WTC11 (cell line): ENCODE measurements at regions not wholly inside any gene's neighbourhood (a gene's known extent, or its start where the extent isn't known, plus 50 kb on each side); places are given as distances from the start of the nearest gene placed in this dataset.

Source experiments
- ATAC-seq: fragments of 200-7000 bp; cut with Tn5 transposase; 2 replicates; pipeline ENCODE4 v1.10.0; 2021; ENCODE audit warnings: mild to moderate bottlenecking, moderate library complexity
- CTCF ChIA-PET: fragments of 300-600 bp; sonication (Branson Sonifier 250); formaldehyde crosslinking; loops from one replicate; lab custom pipeline; 2021; ENCODE audit warnings: antibody characterized with exemption; lab: Charles Lee
- POLR2A ChIA-PET: fragments of 350-600 bp; sonication (Branson Sonifier 250); formaldehyde crosslinking; loops from one replicate; lab custom pipeline; 2021; ENCODE audit warnings: antibody characterized with exemption; lab: Charles Lee
- DNase-seq: peaks from one replicate; pipeline ENCODE4 v3.0.0; 2021; ENCODE audit warnings: low spot score
- H3K27ac Mint-ChIP-seq: 2 replicates; pipeline ENCODE4 v1.8.0; 2021; ENCODE audit warnings: mixed read lengths
- H3K27me3 Mint-ChIP-seq: 2 replicates; pipeline ENCODE4 v1.8.0; 2021; ENCODE audit warnings: low read depth, mild to moderate bottlenecking, moderate library complexity, mixed read lengths
- H3K36me3 Mint-ChIP-seq: 2 replicates; pipeline ENCODE4 v1.8.0; 2021; ENCODE audit warnings: mixed read lengths
- H3K4me1 Mint-ChIP-seq: 2 replicates; pipeline ENCODE4 v1.8.0; 2022; ENCODE audit warnings: mixed read lengths
- H3K4me3 Mint-ChIP-seq: 2 replicates; pipeline ENCODE4 v1.8.0; 2021; ENCODE audit warnings: mild to moderate bottlenecking, moderate library complexity, mixed read lengths
- H3K9me3 Mint-ChIP-seq: 2 replicates; pipeline ENCODE4 v1.8.0; 2021; ENCODE audit warnings: mixed read lengths
- ESRRA ChIP-seq: sonication (generic); formaldehyde crosslinking; IDR thresholded peaks from 2 replicates; pipeline ENCODE4 v1.8.1; 2022; ENCODE audit warnings: mild to moderate bottlenecking, missing genetic modification reagents, borderline replicate concordance
- NR1H2 ChIP-seq: sonication (generic); formaldehyde crosslinking; IDR thresholded peaks from 2 replicates; pipeline ENCODE4 v1.9.0; 2021; ENCODE audit warnings: mild to moderate bottlenecking, moderate library complexity, missing genetic modification reagents
- TCF7 ChIP-seq: sonication (generic); formaldehyde crosslinking; IDR thresholded peaks from 2 replicates; pipeline ENCODE4 v1.8.0; 2022; ENCODE audit warnings: mild to moderate bottlenecking, low read depth, missing genetic modification reagents, moderate library complexity
- ZNF121 ChIP-seq: sonication (generic); formaldehyde crosslinking; IDR thresholded peaks from 2 replicates; pipeline ENCODE4 v1.8.0; 2023; ENCODE audit warnings: missing genetic modification reagents
- ZNF138 ChIP-seq: sonication (generic); formaldehyde crosslinking; conservative IDR thresholded peaks from 2 replicates; pipeline ENCODE4 v1.8.1; 2022; ENCODE audit warnings: mild to moderate bottlenecking, moderate library complexity, missing genetic modification reagents
- ZNF263 ChIP-seq: sonication (generic); formaldehyde crosslinking; IDR thresholded peaks from 2 replicates; pipeline ENCODE4 v1.8.1; 2022; ENCODE audit warnings: low read depth, mild to moderate bottlenecking, moderate library complexity, missing genetic modification reagents
- ZNF396 ChIP-seq: fragments of 250-450 bp; sonication (Bioruptor Pico); IDR thresholded peaks from 2 replicates; pipeline ENCODE4 v1.8.0; 2021; ENCODE audit warnings: mild to moderate bottlenecking, moderate library complexity, borderline replicate concordance
- ZNF416 ChIP-seq: fragments of 250-450 bp; sonication (Bioruptor Pico); IDR thresholded peaks from 2 replicates; pipeline ENCODE4 v1.9.0; 2021; ENCODE audit warnings: mild to moderate bottlenecking, inconsistent platforms
- TF ChIP-seq, protein P1 (sequence below): sonication (generic); formaldehyde crosslinking; IDR thresholded peaks from 2 replicates; pipeline ENCODE4 v1.8.1; 2023; ENCODE audit warnings: mild to moderate bottlenecking, missing genetic modification reagents, moderate library complexity
- TF ChIP-seq, protein P2 (sequence below): sonication (generic); formaldehyde crosslinking; IDR thresholded peaks from 2 replicates; pipeline ENCODE4 v1.8.0; 2022; ENCODE audit warnings: mild to moderate bottlenecking, missing genetic modification reagents
- TF ChIP-seq, protein P3 (sequence below): sonication (generic); formaldehyde crosslinking; conservative IDR thresholded peaks from 2 replicates; pipeline ENCODE4 v1.8.1; 2022; ENCODE audit warnings: mild to moderate bottlenecking, missing genetic modification reagents
- TF ChIP-seq, protein P4 (sequence below): sonication (generic); formaldehyde crosslinking; IDR thresholded peaks from 2 replicates; pipeline ENCODE4 v1.8.1; 2022; ENCODE audit warnings: low read depth, missing genetic modification reagents, borderline replicate concordance
- TF ChIP-seq, protein P5 (sequence below): sonication (generic); formaldehyde crosslinking; IDR thresholded peaks from 2 replicates; pipeline ENCODE4 v1.8.1; 2022; ENCODE audit warnings: low read depth, mild to moderate bottlenecking, moderate library complexity, missing genetic modification reagents, borderline replicate concordance
- TF ChIP-seq, protein P6 (sequence below): sonication (generic); formaldehyde crosslinking; IDR thresholded peaks from 2 replicates; pipeline ENCODE4 v1.8.1; 2022; ENCODE audit warnings: mild to moderate bottlenecking, missing genetic modification reagents, moderate library complexity, borderline replicate concordance

DNA sequence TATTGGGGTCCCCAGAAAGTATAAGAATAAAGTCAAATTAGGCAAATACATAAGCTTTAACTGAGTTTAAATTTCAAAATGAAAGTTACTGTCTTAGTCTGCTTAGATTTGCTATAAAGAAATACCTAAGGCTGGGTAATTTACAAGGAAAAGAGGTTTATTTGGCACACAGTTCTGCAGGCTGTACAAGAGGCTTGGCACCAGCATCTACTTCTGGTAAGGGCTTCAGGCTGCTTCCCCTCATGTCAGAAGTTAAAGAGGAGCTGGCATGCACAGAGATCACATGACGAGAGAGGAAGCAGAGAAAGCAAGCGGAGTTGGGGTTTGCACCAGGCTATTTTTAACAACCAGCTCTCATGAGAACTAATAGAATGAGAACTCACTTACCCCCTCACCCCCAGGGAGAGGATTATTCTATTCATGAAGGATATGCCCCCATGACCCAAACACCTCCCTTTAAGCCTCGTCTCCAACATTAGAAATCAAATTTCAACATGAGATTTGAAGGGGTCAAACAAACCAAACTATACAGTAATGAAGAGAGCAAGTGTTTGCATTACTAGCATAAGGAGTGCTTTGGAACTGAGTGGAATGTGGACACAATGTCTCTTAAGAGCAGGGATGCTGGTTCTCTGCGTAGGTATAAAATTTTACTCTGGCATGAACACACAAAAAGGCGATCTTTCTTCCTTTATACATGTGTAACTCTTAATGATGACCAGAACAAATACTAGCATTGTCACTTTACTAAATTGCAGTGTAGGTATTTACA lies 292.8 kb upstream of the PMFBP1 start:
- TF ChIP-seq ZNF396 (CRISPR knock-in tag), result no peak
- TF ChIP-seq, protein P1, sequence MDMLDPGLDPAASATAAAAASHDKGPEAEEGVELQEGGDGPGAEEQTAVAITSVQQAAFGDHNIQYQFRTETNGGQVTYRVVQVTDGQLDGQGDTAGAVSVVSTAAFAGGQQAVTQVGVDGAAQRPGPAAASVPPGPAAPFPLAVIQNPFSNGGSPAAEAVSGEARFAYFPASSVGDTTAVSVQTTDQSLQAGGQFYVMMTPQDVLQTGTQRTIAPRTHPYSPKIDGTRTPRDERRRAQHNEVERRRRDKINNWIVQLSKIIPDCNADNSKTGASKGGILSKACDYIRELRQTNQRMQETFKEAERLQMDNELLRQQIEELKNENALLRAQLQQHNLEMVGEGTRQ (CRISPR knock-in tag), result peak; percentile 43; the same call in 1 of the 2 replicates
- TF ChIP-seq ZNF138 (CRISPR knock-in tag), result no peak
- no peak for ATAC-seq
- no peaks in the 10 kb centered on the region for H3K36me3 Mint-ChIP-seq

DNA sequence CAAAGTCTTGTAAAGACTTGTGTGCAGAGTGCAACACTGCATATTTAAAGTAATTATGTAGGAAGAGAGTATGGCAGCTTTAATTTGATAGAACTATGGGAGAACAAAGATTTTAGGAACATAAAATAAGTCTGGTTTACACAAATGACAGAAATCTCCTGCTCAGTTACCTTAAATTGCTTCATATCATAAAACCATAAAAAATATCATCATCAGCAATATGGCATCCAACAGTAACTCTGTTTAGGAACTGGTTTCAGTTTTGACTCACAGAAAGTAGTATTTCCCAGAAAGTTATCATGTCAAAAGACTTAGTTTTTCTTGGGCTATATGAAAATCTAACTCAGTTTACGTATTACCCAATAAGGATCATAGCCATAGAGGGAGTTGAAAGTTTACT lies 292.1 kb upstream of the PMFBP1 start:
- CTCF ChIA-PET, result interaction anchor here (1.0 to 1.4 kb wide), 2 partner anchors 339 to 531 kb away, joined by 3 to 4 read pairs; no protein-coding TSS in a partner anchor
- Mint-ChIP-seq H3K9me3 (no peaks in the 10 kb centered on the region), H3K36me3 (no peaks in the 10 kb centered on the region), H3K4me3 (no peak overlapping the region), H3K27me3 (no peaks in the 10 kb centered on the region), H3K4me1 (no peaks in the 10 kb centered on the region)
- ATAC-seq, result no peak
- DNase-seq, result no peak
- TF ChIP-seq, protein P2, sequence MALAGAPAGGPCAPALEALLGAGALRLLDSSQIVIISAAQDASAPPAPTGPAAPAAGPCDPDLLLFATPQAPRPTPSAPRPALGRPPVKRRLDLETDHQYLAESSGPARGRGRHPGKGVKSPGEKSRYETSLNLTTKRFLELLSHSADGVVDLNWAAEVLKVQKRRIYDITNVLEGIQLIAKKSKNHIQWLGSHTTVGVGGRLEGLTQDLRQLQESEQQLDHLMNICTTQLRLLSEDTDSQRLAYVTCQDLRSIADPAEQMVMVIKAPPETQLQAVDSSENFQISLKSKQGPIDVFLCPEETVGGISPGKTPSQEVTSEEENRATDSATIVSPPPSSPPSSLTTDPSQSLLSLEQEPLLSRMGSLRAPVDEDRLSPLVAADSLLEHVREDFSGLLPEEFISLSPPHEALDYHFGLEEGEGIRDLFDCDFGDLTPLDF (CRISPR knock-in tag), result no peak
- TF ChIP-seq NR1H2 (CRISPR knock-in tag), result no peak
- TF ChIP-seq, protein P1 (CRISPR knock-in tag), result no peak
- no peak for TF ChIP-seq ZNF121
- no peak for TF ChIP-seq TCF7 (CRISPR knock-in tag)
- TF ChIP-seq ZNF416, result no peak
- TF ChIP-seq, protein P3, sequence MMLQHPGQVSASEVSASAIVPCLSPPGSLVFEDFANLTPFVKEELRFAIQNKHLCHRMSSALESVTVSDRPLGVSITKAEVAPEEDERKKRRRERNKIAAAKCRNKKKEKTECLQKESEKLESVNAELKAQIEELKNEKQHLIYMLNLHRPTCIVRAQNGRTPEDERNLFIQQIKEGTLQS (CRISPR knock-in tag), result no peak
- TF ChIP-seq, protein P4, sequence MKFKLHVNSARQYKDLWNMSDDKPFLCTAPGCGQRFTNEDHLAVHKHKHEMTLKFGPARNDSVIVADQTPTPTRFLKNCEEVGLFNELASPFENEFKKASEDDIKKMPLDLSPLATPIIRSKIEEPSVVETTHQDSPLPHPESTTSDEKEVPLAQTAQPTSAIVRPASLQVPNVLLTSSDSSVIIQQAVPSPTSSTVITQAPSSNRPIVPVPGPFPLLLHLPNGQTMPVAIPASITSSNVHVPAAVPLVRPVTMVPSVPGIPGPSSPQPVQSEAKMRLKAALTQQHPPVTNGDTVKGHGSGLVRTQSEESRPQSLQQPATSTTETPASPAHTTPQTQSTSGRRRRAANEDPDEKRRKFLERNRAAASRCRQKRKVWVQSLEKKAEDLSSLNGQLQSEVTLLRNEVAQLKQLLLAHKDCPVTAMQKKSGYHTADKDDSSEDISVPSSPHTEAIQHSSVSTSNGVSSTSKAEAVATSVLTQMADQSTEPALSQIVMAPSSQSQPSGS, result no peak
- TF ChIP-seq, protein P5, sequence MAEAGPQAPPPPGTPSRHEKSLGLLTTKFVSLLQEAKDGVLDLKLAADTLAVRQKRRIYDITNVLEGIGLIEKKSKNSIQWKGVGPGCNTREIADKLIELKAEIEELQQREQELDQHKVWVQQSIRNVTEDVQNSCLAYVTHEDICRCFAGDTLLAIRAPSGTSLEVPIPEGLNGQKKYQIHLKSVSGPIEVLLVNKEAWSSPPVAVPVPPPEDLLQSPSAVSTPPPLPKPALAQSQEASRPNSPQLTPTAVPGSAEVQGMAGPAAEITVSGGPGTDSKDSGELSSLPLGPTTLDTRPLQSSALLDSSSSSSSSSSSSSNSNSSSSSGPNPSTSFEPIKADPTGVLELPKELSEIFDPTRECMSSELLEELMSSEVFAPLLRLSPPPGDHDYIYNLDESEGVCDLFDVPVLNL (CRISPR knock-in tag), result no peak
- TF ChIP-seq, protein P6, sequence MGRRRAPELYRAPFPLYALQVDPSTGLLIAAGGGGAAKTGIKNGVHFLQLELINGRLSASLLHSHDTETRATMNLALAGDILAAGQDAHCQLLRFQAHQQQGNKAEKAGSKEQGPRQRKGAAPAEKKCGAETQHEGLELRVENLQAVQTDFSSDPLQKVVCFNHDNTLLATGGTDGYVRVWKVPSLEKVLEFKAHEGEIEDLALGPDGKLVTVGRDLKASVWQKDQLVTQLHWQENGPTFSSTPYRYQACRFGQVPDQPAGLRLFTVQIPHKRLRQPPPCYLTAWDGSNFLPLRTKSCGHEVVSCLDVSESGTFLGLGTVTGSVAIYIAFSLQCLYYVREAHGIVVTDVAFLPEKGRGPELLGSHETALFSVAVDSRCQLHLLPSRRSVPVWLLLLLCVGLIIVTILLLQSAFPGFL, result no peak
- no peak for TF ChIP-seq ESRRA (CRISPR knock-in tag)
- TF ChIP-seq ZNF263 (CRISPR knock-in tag), result no peak
- TF ChIP-seq, all 79 proteins: peak for 0
- H3K27ac Mint-ChIP-seq, result no peak overlapping the region
- POLR2A ChIA-PET, result no interaction called here

More for the DNA sequence above, 292.8 kb upstream of the PMFBP1 start:
- no peaks in the 10 kb centered on the region for H3K27me3 Mint-ChIP-seq
- no peak for DNase-seq
- ChIA-PET POLR2A (no interaction called here), CTCF (interaction anchor here (1.0 to 1.4 kb wide), 3 partner anchors 269 to 531 kb away, joined by 3 to 4 read pairs (median 3); no protein-coding TSS in a partner anchor)
- no peaks in the 10 kb centered on the region for H3K4me1 Mint-ChIP-seq
- no peak overlapping the region for H3K27ac Mint-ChIP-seq
- H3K4me3 Mint-ChIP-seq, result no peak overlapping the region
- no peaks in the 10 kb centered on the region for H3K9me3 Mint-ChIP-seq
